HepG2 (cell line): ENCODE measurements at regions not wholly inside any gene's neighbourhood (a gene's known extent, or its start where the extent isn't known, plus 50 kb on each side); places are given as distances from the start of the nearest gene placed in this dataset.

Source experiments
- ATAC-seq: fragments of 200-7000 bp; cut with Tn5 transposase; 3 replicates; pipeline ENCODE4 v1.9.1; 2020; ENCODE audit warnings: mild to moderate bottlenecking, moderate library complexity
- BruUV-seq: library from RNA; stranded (reverse); fragments of 400-500 nt; replicated peaks from 2 replicates; lab custom pipeline; 2021; lab: Mats Ljungman, UMichigan
- CTCF ChIA-PET: fragments of 300-600 bp; formaldehyde crosslinking; extraction: SDS; loops from one replicate; lab custom pipeline; 2021; ENCODE audit warnings: low total read pairs, inconsistent platforms, low intra/inter-chr PET ratio; lab: Yijun Ruan, JAX
- POLR2A ChIA-PET: fragments of 350-600 bp; sonication (Branson Sonifier 250); formaldehyde crosslinking; loops from one replicate; lab custom pipeline; 2020; ENCODE audit warnings: antibody characterized with exemption, inconsistent platforms; lab: Yijun Ruan, JAX
- DNase-seq: peaks from one replicate; pipeline ENCODE4 v3.0.0-alpha.2; 2015; ENCODE audit warnings: low spot score
- FAIRE-seq: peaks from 3 replicates; lab custom pipeline; 2011; peaks lifted over from hg19 to GRCh38; lab: Jason Lieb, UNC
- H2AFZ ChIP-seq: one replicate; pipeline ENCODE4 v1.6.1; 2011; ENCODE audit warnings: low read length, inconsistent platforms
- H3K27ac ChIP-seq: fragments of 300-600 bp; 3 replicates; pipeline ENCODE4 v1.8.0; 2011; ENCODE audit warnings: mixed run types, mild to moderate bottlenecking, mixed read lengths, low read length, inconsistent platforms; ENCODE audit not compliant: insufficient read depth; ENCODE audit errors: extremely low read length
- H3K27me3 ChIP-seq, 2 experiments: fragments of 200-600 bp in 1 of 2; 2 replicates in 1 of 2; 3 replicates in 1 of 2; pipeline versions ENCODE4 v1.6.0 to v1.8.0; 2011; ENCODE audit warnings: low read length in 2 of 2, mild to moderate bottlenecking in 2 of 2, moderate library complexity in 2 of 2, inconsistent platforms in 1 of 2; ENCODE audit not compliant: insufficient read depth in 2 of 2, control insufficient read depth in 1 of 2
- H3K36me3 ChIP-seq, 2 experiments: fragments of 200-600 bp in 1 of 2; replicated peaks in 1 of 2; 2 replicates in 1 of 2; 3 replicates in 1 of 2; pipeline versions ENCODE4 v1.5.1 to v1.8.0; 2011; ENCODE audit warnings: low read length in 2 of 2, inconsistent platforms in 1 of 2; ENCODE audit not compliant: insufficient read depth in 2 of 2, control insufficient read depth in 1 of 2
- H3K4me1 ChIP-seq: 2 replicates; pipeline ENCODE4 v1.5.1; 2012; ENCODE audit warnings: low read length, inconsistent platforms; ENCODE audit not compliant: insufficient read depth
- H3K4me2 ChIP-seq: 2 replicates; pipeline ENCODE4 v1.6.0; 2011; ENCODE audit warnings: low read depth, low read length, inconsistent platforms
- H3K4me3 ChIP-seq, 3 experiments: fragments of 200-600 bp in 1 of 3; sonication (generic), shearing (Covaris generic) in 1 of 3; replicated peaks in 1 of 3; 2 replicates each; pipeline ENCODE4 v1.5.1; 2011 to 2016; ENCODE audit warnings: low read length in 3 of 3, inconsistent platforms in 2 of 3, low read depth in 2 of 3, mild to moderate bottlenecking in 2 of 3, control low read depth in 1 of 3, mixed read lengths in 1 of 3; ENCODE audit not compliant: insufficient read depth in 1 of 3
- H3K79me2 ChIP-seq: one replicate; pipeline ENCODE4 v1.6.1; 2011; ENCODE audit warnings: low read length, inconsistent platforms; ENCODE audit not compliant: insufficient read depth
- H3K9ac ChIP-seq: 2 replicates; pipeline ENCODE4 v1.6.0; 2011; ENCODE audit warnings: mild to moderate bottlenecking, low read depth, low read length, inconsistent platforms; ENCODE audit not compliant: insufficient read depth
- H3K9me3 ChIP-seq: 2 replicates; pipeline ENCODE4 v1.5.1; 2012; ENCODE audit warnings: mild to moderate bottlenecking, low read length
- H4K20me1 ChIP-seq: 2 replicates; pipeline ENCODE4 v1.6.0; 2011; ENCODE audit warnings: inconsistent platforms, mild to moderate bottlenecking, low read length, moderate library complexity; ENCODE audit not compliant: insufficient read depth
- ARNTL ChIP-seq: sonication (generic); formaldehyde crosslinking; IDR thresholded peaks from 2 replicates; pipeline ENCODE4 v1.4.0; 2020; ENCODE audit warnings: mild to moderate bottlenecking, missing genetic modification reagents
- CBX1 ChIP-seq: IDR thresholded peaks from one replicate; pipeline ENCODE4 v1.6.1; 2016; ENCODE audit warnings: antibody characterized with exemption, low read depth
- ELF3 ChIP-seq: IDR thresholded peaks from 2 replicates; pipeline ENCODE4 v1.6.1; 2016; ENCODE audit warnings: missing genetic modification reagents, missing compliant biosample characterization
- FOXA3 ChIP-seq: IDR thresholded peaks from 2 replicates; pipeline ENCODE4 v1.6.1; 2016; ENCODE audit warnings: missing genetic modification reagents, missing compliant biosample characterization
- HDAC6 ChIP-seq: fragments of 200-600 bp; sonication (generic); IDR thresholded peaks from 2 replicates; pipeline ENCODE4 v1.7.0; 2017; ENCODE audit warnings: mild to moderate bottlenecking, antibody characterized with exemption, low read length, low read depth
- HHEX ChIP-seq: IDR thresholded peaks from 2 replicates; pipeline ENCODE4 v1.6.1; 2016; ENCODE audit warnings: control low read depth
- HMGXB4 ChIP-seq, 2 experiments: sonication (generic) in 1 of 2; formaldehyde crosslinking in 1 of 2; IDR thresholded peaks; 2 replicates each; pipeline versions ENCODE4 v1.4.0 to v1.6.1; 2018 to 2020; ENCODE audit warnings: missing genetic modification reagents in 2 of 2, borderline replicate concordance in 1 of 2, low read depth in 1 of 2, mild to moderate bottlenecking in 1 of 2, missing biosample characterization in 1 of 2
- HNF1B ChIP-seq: sonication (generic); formaldehyde crosslinking; IDR thresholded peaks from 2 replicates; pipeline ENCODE4 v1.5.1; 2020; ENCODE audit warnings: mild to moderate bottlenecking, moderate library complexity, missing genetic modification reagents
- JUND ChIP-seq: sonication (generic); formaldehyde crosslinking; IDR thresholded peaks from 2 replicates; pipeline ENCODE4 v1.8.0; 2022; ENCODE audit warnings: mild to moderate bottlenecking, missing genetic modification reagents
- SMAD3 ChIP-seq: sonication (generic); formaldehyde crosslinking; IDR thresholded peaks from 2 replicates; pipeline ENCODE4 v1.4.0; 2020; ENCODE audit warnings: missing genetic modification reagents
- ZFP82 ChIP-seq: sonication (generic); formaldehyde crosslinking; IDR thresholded peaks from 2 replicates; pipeline ENCODE4 v1.5.1; 2020; ENCODE audit warnings: mild to moderate bottlenecking, missing genetic modification reagents, borderline replicate concordance
- ZGPAT ChIP-seq: IDR thresholded peaks from 2 replicates; pipeline ENCODE4 v1.6.1; 2016; ENCODE audit warnings: mild to moderate bottlenecking
- ZNF317 ChIP-seq: sonication (generic); formaldehyde crosslinking; IDR thresholded peaks from 2 replicates; pipeline ENCODE4 v1.5.0; 2020; ENCODE audit warnings: mild to moderate bottlenecking, missing genetic modification reagents
- ZNF713 ChIP-seq: sonication (generic); formaldehyde crosslinking; IDR thresholded peaks from 2 replicates; pipeline ENCODE4 v1.4.0; 2020; ENCODE audit warnings: mild to moderate bottlenecking, missing genetic modification reagents
- WGBS: methylation state at CpG from one replicate; pipeline ENCODE4 v1.1.6; 2017; ENCODE audit warnings: low lambda C conversion rate; 5-methylcytosine and 5-hydroxymethylcytosine counted together
- in situ Hi-C: cut with HindIII; loops from 2 replicates; pipeline ENCODE4 v1.10.0; 2017; ENCODE audit warnings: low pct_unique_long_range_greater_than_20kb; ENCODE audit not compliant: extremely low pct_ligation_motif_present
- intact Hi-C: fragments of 100-400 bp; cut with micrococcal nuclease; formaldehyde crosslinking; loops from one replicate; pipeline ENCODE4 v1.10.0; 2022; ENCODE audit not compliant: unreplicated experiment
- TF ChIP-seq, protein P1 (sequence below): sonication (generic); formaldehyde crosslinking; IDR thresholded peaks from 2 replicates; pipeline ENCODE4 v1.5.0; 2020; ENCODE audit warnings: missing genetic modification reagents
- TF ChIP-seq, protein P2 (sequence below): sonication (generic); formaldehyde crosslinking; IDR thresholded peaks from 2 replicates; pipeline ENCODE4 v1.4.0; 2020; ENCODE audit warnings: missing genetic modification reagents, borderline replicate concordance

DNA sequence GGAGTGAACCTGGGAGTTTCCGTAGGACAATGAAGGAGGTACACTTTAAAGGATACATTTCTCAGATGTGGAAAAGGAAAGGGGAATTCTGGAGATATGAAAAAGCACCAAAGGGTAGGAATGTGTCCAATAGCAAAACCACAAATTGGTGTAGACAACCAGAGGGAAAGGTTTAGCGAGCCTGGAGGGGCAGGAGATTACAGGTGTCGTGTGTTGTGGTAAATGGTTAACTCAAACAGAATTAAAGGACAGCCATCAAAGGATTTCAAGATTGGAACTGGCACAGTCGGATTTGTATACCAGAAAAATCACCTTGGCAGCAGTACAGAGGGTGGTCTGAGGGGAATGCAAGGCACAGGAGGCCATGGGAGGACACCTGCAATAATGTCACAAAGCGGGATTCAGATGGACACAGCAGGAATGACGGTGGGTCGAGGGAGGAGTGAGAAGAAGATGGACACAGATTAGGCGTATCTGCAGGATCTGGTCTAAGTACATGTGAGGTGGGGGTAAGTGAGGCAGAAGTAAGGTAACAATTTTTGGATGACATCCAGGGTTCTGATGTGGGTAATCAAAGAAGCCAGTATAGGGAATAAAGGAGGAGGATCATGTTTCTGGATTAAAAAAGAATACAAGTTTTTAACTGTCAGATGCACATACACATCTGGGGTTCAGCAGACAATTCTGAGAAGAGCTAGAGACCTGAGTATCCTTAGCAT, 361.6 kb downstream of the KLF12 start:
- no peak for FAIRE-seq
- Histone ChIP-seq H3K9me3 (no peaks in the 10 kb centered on the region), H3K4me3 (no peak overlapping the region), H3K9ac (no peak overlapping the region), H3K4me1 (peaks cover 19% of the 10 kb centered on the region), H3K4me2 (no peak overlapping the region), H2AFZ (no peak overlapping the region), H3K27me3 (no peaks in the 10 kb centered on the region), H3K36me3 (no peaks in the 10 kb centered on the region), H3K27ac (no peak overlapping the region), H4K20me1 (no peaks in the 10 kb centered on the region), H3K79me2 (no peaks in the 10 kb centered on the region)
- in situ Hi-C loops, result no loop called here
- POLR2A ChIA-PET, result no interaction called here
- ATAC-seq, result no peak
- 34% methylated on average over 8 of the region's 8 CpGs for WGBS
- CTCF ChIA-PET, result no interaction called here
- intact Hi-C loops, result no loop called here
- no peak for DNase-seq
- no TSS peak for BruUV-seq
- TF ChIP-seq HHEX (CRISPR knock-in tag) (no peak), JUND (CRISPR knock-in tag) (no peak), ZGPAT (CRISPR knock-in tag) (no peak), SMAD3 (CRISPR knock-in tag) (no peak), ZFP82 (CRISPR knock-in tag) (no peak), HNF1B (CRISPR knock-in tag) (no peak), ZNF713 (CRISPR knock-in tag) (no peak), ARNTL (CRISPR knock-in tag) (no peak), HDAC6 (no peak), ZNF317 (CRISPR knock-in tag) (no peak), HMGXB4 (CRISPR knock-in tag; IDR thresholded peaks at IDR 0.05; ENCODE audit: borderline replicate concordance in 1 of 2, low read depth in 1 of 2) (no peak), ELF3 (CRISPR knock-in tag) (no peak), CBX1 (no peak), FOXA3 (CRISPR knock-in tag) (no peak)
- TF ChIP-seq, protein P1, sequence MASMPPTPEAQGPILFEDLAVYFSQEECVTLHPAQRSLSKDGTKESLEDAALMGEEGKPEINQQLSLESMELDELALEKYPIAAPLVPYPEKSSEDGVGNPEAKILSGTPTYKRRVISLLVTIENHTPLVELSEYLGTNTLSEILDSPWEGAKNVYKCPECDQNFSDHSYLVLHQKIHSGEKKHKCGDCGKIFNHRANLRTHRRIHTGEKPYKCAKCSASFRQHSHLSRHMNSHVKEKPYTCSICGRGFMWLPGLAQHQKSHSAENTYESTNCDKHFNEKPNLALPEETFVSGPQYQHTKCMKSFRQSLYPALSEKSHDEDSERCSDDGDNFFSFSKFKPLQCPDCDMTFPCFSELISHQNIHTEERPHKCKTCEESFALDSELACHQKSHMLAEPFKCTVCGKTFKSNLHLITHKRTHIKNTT (CRISPR knock-in tag), result no peak
- TF ChIP-seq, protein P2, sequence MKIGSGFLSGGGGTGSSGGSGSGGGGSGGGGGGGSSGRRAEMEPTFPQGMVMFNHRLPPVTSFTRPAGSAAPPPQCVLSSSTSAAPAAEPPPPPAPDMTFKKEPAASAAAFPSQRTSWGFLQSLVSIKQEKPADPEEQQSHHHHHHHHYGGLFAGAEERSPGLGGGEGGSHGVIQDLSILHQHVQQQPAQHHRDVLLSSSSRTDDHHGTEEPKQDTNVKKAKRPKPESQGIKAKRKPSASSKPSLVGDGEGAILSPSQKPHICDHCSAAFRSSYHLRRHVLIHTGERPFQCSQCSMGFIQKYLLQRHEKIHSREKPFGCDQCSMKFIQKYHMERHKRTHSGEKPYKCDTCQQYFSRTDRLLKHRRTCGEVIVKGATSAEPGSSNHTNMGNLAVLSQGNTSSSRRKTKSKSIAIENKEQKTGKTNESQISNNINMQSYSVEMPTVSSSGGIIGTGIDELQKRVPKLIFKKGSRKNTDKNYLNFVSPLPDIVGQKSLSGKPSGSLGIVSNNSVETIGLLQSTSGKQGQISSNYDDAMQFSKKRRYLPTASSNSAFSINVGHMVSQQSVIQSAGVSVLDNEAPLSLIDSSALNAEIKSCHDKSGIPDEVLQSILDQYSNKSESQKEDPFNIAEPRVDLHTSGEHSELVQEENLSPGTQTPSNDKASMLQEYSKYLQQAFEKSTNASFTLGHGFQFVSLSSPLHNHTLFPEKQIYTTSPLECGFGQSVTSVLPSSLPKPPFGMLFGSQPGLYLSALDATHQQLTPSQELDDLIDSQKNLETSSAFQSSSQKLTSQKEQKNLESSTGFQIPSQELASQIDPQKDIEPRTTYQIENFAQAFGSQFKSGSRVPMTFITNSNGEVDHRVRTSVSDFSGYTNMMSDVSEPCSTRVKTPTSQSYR (CRISPR knock-in tag), result no peak
